HEK293T (cell line): ENCODE measurements at regions not wholly inside any gene's neighbourhood (a gene's known extent, or its start where the extent isn't known, plus 50 kb on each side); places are given as distances from the start of the nearest gene placed in this dataset.

ENCODE experiments used
- CTCF ChIA-PET: fragments of 350-600 bp; formaldehyde crosslinking; extraction: SDS; loops from one replicate; lab custom pipeline; 2021; ENCODE audit warnings: antibody characterized with exemption, inconsistent platforms; lab: Yijun Ruan, JAX
- POLR2A ChIA-PET: fragments of 350-600 bp; formaldehyde crosslinking; extraction: SDS; loops from one replicate; lab custom pipeline; 2020; ENCODE audit warnings: antibody characterized with exemption, inconsistent platforms; lab: Yijun Ruan, JAX
- DNase-seq: peaks from one replicate; pipeline ENCODE4 v3.0.0; 2012; ENCODE audit warnings: mixed read lengths; ENCODE audit errors: extremely low spot score
- ARNT ChIP-seq: fragments of 450-650 bp; IDR thresholded peaks from 2 replicates; pipeline ENCODE4 v1.6.1; 2017; ENCODE audit warnings: mild to moderate bottlenecking
- BHLHE40 ChIP-seq: fragments of 450-650 bp; IDR thresholded peaks from 2 replicates; pipeline ENCODE4 v1.6.1; 2016; ENCODE audit warnings: mild to moderate bottlenecking, moderate library complexity, borderline replicate concordance
- CTBP1 ChIP-seq: fragments of 450-650 bp; IDR thresholded peaks from 2 replicates; pipeline ENCODE4 v1.6.1; 2016; ENCODE audit warnings: borderline replicate concordance
- ELF4 ChIP-seq: fragments of 450-650 bp; IDR thresholded peaks from 2 replicates; pipeline ENCODE4 v1.6.1; 2017; ENCODE audit warnings: antibody characterized with exemption
- FOXA1 ChIP-seq: fragments of 450-650 bp; IDR thresholded peaks from 2 replicates; pipeline ENCODE4 v1.6.1; 2016; ENCODE audit warnings: mild to moderate bottlenecking
- FOXK2 ChIP-seq: fragments of 450-650 bp; IDR thresholded peaks from 2 replicates; pipeline ENCODE4 v1.6.1; 2016; ENCODE audit warnings: mild to moderate bottlenecking
- FOXM1 ChIP-seq: fragments of 450-650 bp; IDR thresholded peaks from 2 replicates; pipeline ENCODE4 v1.6.1; 2017; ENCODE audit warnings: mild to moderate bottlenecking, borderline replicate concordance
- HDGF ChIP-seq: fragments of 450-650 bp; IDR thresholded peaks from 2 replicates; pipeline ENCODE4 v1.6.1; 2017; ENCODE audit warnings: antibody characterized with exemption, borderline replicate concordance
- L3MBTL2 ChIP-seq: fragments of 450-650 bp; conservative IDR thresholded peaks from 2 replicates; pipeline ENCODE4 v1.6.1; 2016; ENCODE audit warnings: mild to moderate bottlenecking
- LEF1 ChIP-seq: fragments of 450-650 bp; IDR thresholded peaks from 2 replicates; pipeline ENCODE4 v1.6.1; 2017; ENCODE audit warnings: mild to moderate bottlenecking, borderline replicate concordance
- NFRKB ChIP-seq: fragments of 450-650 bp; IDR thresholded peaks from 2 replicates; pipeline ENCODE4 v1.6.1; 2016; ENCODE audit warnings: mild to moderate bottlenecking, moderate library complexity
- PKNOX1 ChIP-seq: fragments of 450-650 bp; IDR thresholded peaks from 2 replicates; pipeline ENCODE4 v1.6.1; 2016
- SP1 ChIP-seq: fragments of 450-650 bp; IDR thresholded peaks from 2 replicates; pipeline ENCODE4 v1.6.1; 2017
- SUZ12 ChIP-seq: fragments of 450-650 bp; IDR thresholded peaks from 2 replicates; pipeline ENCODE4 v1.6.1; 2016; ENCODE audit warnings: mild to moderate bottlenecking
- TARDBP ChIP-seq: fragments of 450-650 bp; IDR thresholded peaks from 2 replicates; pipeline ENCODE4 v1.6.1; 2016
- ZNF384 ChIP-seq: fragments of 450-650 bp; IDR thresholded peaks from 2 replicates; pipeline ENCODE4 v1.6.1; 2016

GRCh38 chr6:148069256-148069655 is 273.4 kb upstream of the SASH1 start:
- DNase-seq = no peak
- CTCF ChIA-PET = no interaction called here
- POLR2A ChIA-PET = no interaction called here
- TF ChIP-seq HDGF = no peak
- no peak for TF ChIP-seq ARNT
- no peak for TF ChIP-seq TARDBP
- TF ChIP-seq NFRKB = no peak
- TF ChIP-seq BHLHE40 = no peak
- no peak for TF ChIP-seq FOXM1
- no peak for TF ChIP-seq L3MBTL2
- TF ChIP-seq ZNF384 = no peak
- TF ChIP-seq SP1 = no peak
- TF ChIP-seq ELF4 = no peak
- no peak for TF ChIP-seq PKNOX1
- TF ChIP-seq CTBP1 = no peak
- TF ChIP-seq LEF1 = no peak
- TF ChIP-seq FOXA1 = no peak
- TF ChIP-seq SUZ12 = no peak
- no peak for TF ChIP-seq FOXK2

GRCh38 chr6:148074291-148074690 is 268.3 kb upstream of the SASH1 start:
- CTCF ChIA-PET = no interaction called here
- POLR2A ChIA-PET = no interaction called here
- TF ChIP-seq FOXA1 = no peak
- no peak for TF ChIP-seq HDGF
- no peak for TF ChIP-seq SP1
- TF ChIP-seq L3MBTL2 = no peak
- TF ChIP-seq FOXM1 = no peak
- no peak for TF ChIP-seq NFRKB
- no peak for TF ChIP-seq TARDBP
- no peak for TF ChIP-seq ZNF384
- DNase-seq = no peak

- no peak for TF ChIP-seq LEF1
- no peak for TF ChIP-seq L3MBTL2
- no peak for DNase-seq
- ChIA-PET POLR2A (no interaction called here), CTCF (no interaction called here)
These were observed 267.9 kb upstream of the SASH1 start for GRCh38 chr6:148074738-148075137.

GRCh38 chr6:148075352-148075751 is 267.3 kb upstream of the SASH1 start:
- CTCF ChIA-PET = no interaction called here

GRCh38 chr6:148076051-148076450 is 266.6 kb upstream of the SASH1 start:
- DNase-seq = no peak
- TF ChIP-seq FOXA1 = no peak
- TF ChIP-seq L3MBTL2 = no peak
- no peak for TF ChIP-seq HDGF
- TF ChIP-seq SP1 = no peak
- no peak for TF ChIP-seq BHLHE40
- ChIA-PET POLR2A (no interaction called here), CTCF (no interaction called here)

More at GRCh38 chr6:148075352-148075751, 267.3 kb upstream of the SASH1 start:
- POLR2A ChIA-PET = no interaction called here
- no peak for DNase-seq
- TF ChIP-seq BHLHE40 (no peak), SP1 (no peak), ARNT (no peak), FOXM1 (no peak), NFRKB (no peak), SUZ12 (no peak), HDGF (no peak), PKNOX1 (no peak), TARDBP (no peak), FOXA1 (no peak), ELF4 (no peak), ZNF384 (no peak), CTBP1 (no peak), FOXK2 (no peak), L3MBTL2 (no peak), LEF1 (no peak)

GRCh38 chr6:148080315-148080714 is 262.3 kb upstream of the SASH1 start:
- TF ChIP-seq PKNOX1 (no peak), CTBP1 (no peak), BHLHE40 (no peak)
- DNase-seq = no peak
- POLR2A ChIA-PET = no interaction called here
- CTCF ChIA-PET = no interaction called here

- POLR2A ChIA-PET = no interaction called here
- no peak for TF ChIP-seq PKNOX1
- TF ChIP-seq LEF1 = no peak
- no peak for TF ChIP-seq HDGF
- TF ChIP-seq FOXK2 = no peak
- TF ChIP-seq ZNF384 = no peak
- no peak for TF ChIP-seq CTBP1
- no peak for TF ChIP-seq ARNT
- TF ChIP-seq SP1 = no peak
- no peak for TF ChIP-seq BHLHE40
- TF ChIP-seq SUZ12 = no peak
- no peak for TF ChIP-seq NFRKB
- TF ChIP-seq ELF4 = no peak
- TF ChIP-seq L3MBTL2 = no peak
- no peak for TF ChIP-seq FOXM1
- no peak for TF ChIP-seq FOXA1
- no peak for TF ChIP-seq TARDBP
These were observed 261.6 kb upstream of the SASH1 start for GRCh38 chr6:148081076-148081475.

More at GRCh38 chr6:148081076-148081475, 261.6 kb upstream of the SASH1 start:
- CTCF ChIA-PET = no interaction called here
- no peak for DNase-seq
